BJ (cell line): ENCODE measurements at regions not wholly inside any gene's neighbourhood (a gene's known extent, or its start where the extent isn't known, plus 50 kb on each side); places are given as distances from the start of the nearest gene placed in this dataset.
"Not testable (repeated sequence)": the region's sequence is repeated elsewhere in the genome, so short reads cannot be mapped to it uniquely, and the experiment has no call there.

Source experiments
- CTCF ChIA-PET: fragments of 350-600 bp; formaldehyde crosslinking; extraction: SDS; loops from one replicate; lab custom pipeline; 2021; ENCODE audit warnings: antibody characterized with exemption, inconsistent platforms; lab: Yijun Ruan, JAX
- POLR2A ChIA-PET: fragments of 300-600 bp; sonication (Branson Sonifier 250); formaldehyde crosslinking; extraction: SDS; loops from one replicate; lab custom pipeline; 2021; ENCODE audit warnings: antibody characterized with exemption; lab: Charles Lee
- DNase-seq: peaks from one replicate; pipeline ENCODE4 v3.0.0-alpha.2; 2011; ENCODE audit warnings: low read depth
- H3K27me3 ChIP-seq: 2 replicates; pipeline ENCODE4 v1.6.0; 2011; ENCODE audit warnings: low read length; ENCODE audit not compliant: control insufficient read depth, insufficient read depth
- H3K36me3 ChIP-seq: 2 replicates; pipeline ENCODE4 v1.5.1; 2011; ENCODE audit warnings: low read length; ENCODE audit not compliant: control insufficient read depth, insufficient read depth
- H3K4me3 ChIP-seq: 2 replicates; pipeline ENCODE4 v1.5.1; 2011; ENCODE audit warnings: low read depth, mild to moderate bottlenecking, control low read depth, low read length
- CTCF ChIP-seq: IDR thresholded peaks from 2 replicates; pipeline ENCODE4 v1.5.1; 2011; ENCODE audit warnings: low read depth, mild to moderate bottlenecking, control low read depth, inconsistent platforms, low read length, moderate library complexity; ENCODE audit not compliant: insufficient read depth

DNA sequence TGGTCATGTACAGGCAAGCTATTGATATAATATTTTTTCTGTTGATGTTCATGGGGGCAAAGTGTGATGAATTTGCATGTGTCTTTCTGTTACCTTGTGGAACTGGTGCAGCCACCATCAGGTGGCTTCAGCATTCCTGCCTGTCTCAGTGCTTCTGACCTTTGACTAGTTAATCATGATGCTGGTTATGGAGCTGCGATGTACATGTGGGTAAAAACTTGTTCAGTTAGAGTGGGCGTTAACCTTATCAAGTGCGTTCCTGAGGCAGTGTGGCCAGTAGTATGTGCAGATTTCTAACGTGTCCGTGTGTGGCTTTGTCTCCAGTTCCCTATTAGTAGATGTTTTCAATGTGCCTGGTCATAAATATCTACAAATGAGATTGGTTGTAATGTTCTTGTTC lies 127.4 kb upstream of the ZSWIM2 start:
- no peak for TF ChIP-seq CTCF
- no peak for DNase-seq
- Histone ChIP-seq H3K36me3 (no peaks in the 10 kb centered on the region), H3K27me3 (no peaks in the 10 kb centered on the region), H3K4me3 (no peak overlapping the region)
- ChIA-PET POLR2A (no interaction called here), CTCF (no interaction called here)

- ChIA-PET CTCF (no interaction called here), POLR2A (no interaction called here)
- TF ChIP-seq CTCF, result no peak
- no peaks in the 10 kb centered on the region for H3K27me3 ChIP-seq
- DNase-seq, result no peak
- H3K4me3 ChIP-seq, result no peak overlapping the region
- H3K36me3 ChIP-seq, result no peaks in the 10 kb centered on the region
Observed at GRCh38 chr2:186972281-186972970, 123.5 kb upstream of the ZSWIM2 start.

DNA sequence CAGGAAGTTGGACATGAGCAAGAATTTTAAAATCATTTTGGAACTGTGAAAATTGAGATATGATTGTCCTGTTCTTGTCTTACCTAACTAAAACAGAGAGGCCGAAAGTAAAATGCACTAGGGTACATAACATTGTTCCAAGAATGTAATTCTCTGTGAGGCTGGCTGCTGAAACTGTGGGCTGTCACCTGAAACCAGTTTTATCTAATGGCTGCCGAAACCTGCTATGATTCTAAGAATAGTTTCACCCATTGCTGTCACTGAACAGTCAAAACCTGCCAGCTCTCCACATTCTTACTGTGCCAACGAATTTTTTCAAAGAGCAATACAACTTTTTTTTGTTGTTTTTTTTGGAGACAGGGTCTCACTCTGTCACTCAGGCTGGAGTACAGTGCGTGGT lies 119.3 kb upstream of the ZSWIM2 start:
- H3K36me3 ChIP-seq, result no peaks in the 10 kb centered on the region
- H3K4me3 ChIP-seq, result no peak overlapping the region
- no peaks in the 10 kb centered on the region for H3K27me3 ChIP-seq
- no peak for DNase-seq
- POLR2A ChIA-PET, result no interaction called here
- CTCF ChIA-PET, result interaction anchor here (0.7 kb wide), 1 partner anchor 996 kb away, joined by 3 read pairs; no protein-coding TSS in a partner anchor
- no peak for TF ChIP-seq CTCF

- no peak for TF ChIP-seq CTCF
- H3K27me3 ChIP-seq, result no peaks in the 10 kb centered on the region
- POLR2A ChIA-PET, result no interaction called here
- CTCF ChIA-PET, result no interaction called here
- H3K36me3 ChIP-seq, result no peaks in the 10 kb centered on the region
- no peak overlapping the region for H3K4me3 ChIP-seq
- no peak for DNase-seq
Observed at GRCh38 chr2:186966015-186966414, 117.0 kb upstream of the ZSWIM2 start.

DNA sequence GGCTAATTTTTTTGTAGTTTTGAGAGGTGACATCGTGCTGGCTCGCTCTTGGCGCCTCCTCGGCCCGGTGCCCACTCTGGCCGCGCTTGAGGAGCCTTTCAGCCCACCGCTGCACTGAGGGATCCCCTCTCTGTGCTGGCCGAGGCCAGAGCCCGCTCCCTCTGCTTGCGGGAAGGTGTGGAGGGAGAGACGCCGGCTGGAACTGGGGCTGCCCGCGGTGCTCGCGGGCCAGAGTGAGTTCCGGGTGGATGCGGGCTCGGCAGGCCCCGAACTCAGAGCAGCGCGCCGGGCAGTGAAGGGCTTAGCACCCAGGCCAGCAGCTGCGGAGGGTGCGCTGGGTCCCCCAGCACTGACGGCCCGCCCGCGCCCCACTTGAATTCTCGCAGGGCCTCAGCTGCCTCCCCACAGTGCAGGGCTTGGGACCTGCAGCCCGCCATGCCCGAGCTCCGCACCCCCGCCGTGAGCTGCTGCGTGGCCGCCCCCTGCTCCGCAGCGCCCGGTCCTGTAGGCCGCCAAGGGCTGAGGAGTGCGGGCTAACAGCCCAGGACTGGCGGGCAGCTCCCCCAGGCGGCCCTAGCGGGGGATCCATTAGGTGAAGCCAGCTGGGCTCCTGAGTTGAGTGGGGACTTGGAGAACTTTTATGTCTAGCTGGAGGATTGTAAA lies 113.2 kb upstream of the ZSWIM2 start:
- no peaks in the 10 kb centered on the region for H3K36me3 ChIP-seq
- no peak for TF ChIP-seq CTCF
- POLR2A ChIA-PET, result no interaction called here
- no peak for DNase-seq
- CTCF ChIA-PET, result no interaction called here
- no peak overlapping the region for H3K4me3 ChIP-seq
- H3K27me3 ChIP-seq, result no peaks in the 10 kb centered on the region

DNA sequence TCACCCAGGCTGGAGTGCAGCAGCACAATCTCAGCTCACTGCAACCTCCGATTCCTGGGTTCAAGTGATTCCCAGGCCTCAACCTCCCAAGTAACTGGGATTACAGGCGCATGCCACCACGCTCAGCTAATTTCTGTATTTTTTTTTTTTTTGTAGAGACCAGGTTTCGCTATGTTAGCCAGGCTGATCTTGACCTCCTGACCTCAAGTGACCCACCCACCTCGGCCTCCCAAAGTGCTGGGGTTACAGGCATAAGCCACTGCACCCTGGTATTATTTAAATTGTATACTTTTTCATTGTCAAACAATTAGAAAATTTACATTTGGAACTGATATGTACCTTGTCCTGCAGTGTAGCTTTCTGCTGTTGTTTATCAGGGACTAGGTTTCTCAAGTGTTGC lies 111.3 kb upstream of the ZSWIM2 start:
- POLR2A ChIA-PET, H3K36me3 ChIP-seq, H3K4me3 ChIP-seq, CTCF ChIA-PET, H3K27me3 ChIP-seq, DNase-seq: not testable (repeated sequence)
